GM23338 (cell line): ENCODE measurements at regions not wholly inside any gene's neighbourhood (a gene's known extent, or its start where the extent isn't known, plus 50 kb on each side); places are given as distances from the start of the nearest gene placed in this dataset.

Source experiments
- ATAC-seq: fragments of 200-7000 bp; cut with Tn5 transposase; 3 replicates; pipeline ENCODE4 v1.9.1; 2020
- DNase-seq: peaks from one replicate; pipeline ENCODE4 v3.0.0-alpha.2; 2015; ENCODE audit warnings: low spot score
- H2AFZ ChIP-seq: fragments of 200-600 bp; sonication (generic); 2 replicates; pipeline ENCODE4 v1.8.0; 2016; ENCODE audit warnings: antibody characterized with exemption, mild to moderate bottlenecking, moderate library complexity
- H3F3A ChIP-seq: fragments of 200-600 bp; sonication (generic); replicated peaks from 2 replicates; pipeline ENCODE4 v1.8.0; 2017; ENCODE audit warnings: antibody characterized with exemption, mixed run types, low read depth
- H3K27ac ChIP-seq: fragments of 200-600 bp; sonication (generic); 2 replicates; pipeline ENCODE4 v1.6.1; 2016; ENCODE audit warnings: low read depth
- H3K27me3 ChIP-seq: fragments of 200-600 bp; sonication (generic); 2 replicates; pipeline ENCODE4 v1.8.0; 2016; ENCODE audit warnings: mild to moderate bottlenecking, mixed run types, moderate library complexity; ENCODE audit not compliant: insufficient read depth
- H3K36me3 ChIP-seq: fragments of 200-600 bp; sonication (generic); 2 replicates; pipeline ENCODE4 v1.8.0; 2016; ENCODE audit warnings: mild to moderate bottlenecking; ENCODE audit not compliant: insufficient read depth
- H3K4me1 ChIP-seq: fragments of 200-600 bp; sonication (generic); 2 replicates; pipeline ENCODE4 v1.8.0; 2016; ENCODE audit warnings: mild to moderate bottlenecking, moderate library complexity; ENCODE audit not compliant: insufficient read depth
- H3K4me2 ChIP-seq: fragments of 200-600 bp; sonication (generic); 2 replicates; pipeline ENCODE4 v1.7.1; 2017; ENCODE audit warnings: mixed run types
- H3K4me3 ChIP-seq: fragments of 200-600 bp; sonication (generic); 2 replicates; pipeline ENCODE4 v1.6.1; 2016; ENCODE audit warnings: mixed run types
- H3K79me2 ChIP-seq: fragments of 200-600 bp; sonication (generic); replicated peaks from 2 replicates; pipeline ENCODE4 v1.8.0; 2017; ENCODE audit warnings: mild to moderate bottlenecking; ENCODE audit not compliant: insufficient read depth
- H3K9me2 ChIP-seq: fragments of 200-600 bp; sonication (generic); 2 replicates; pipeline ENCODE4 v1.8.0; 2017; ENCODE audit not compliant: insufficient read depth
- H4K20me1 ChIP-seq: fragments of 200-600 bp; sonication (generic); replicated peaks from 2 replicates; pipeline ENCODE4 v1.8.0; 2017; ENCODE audit warnings: mild to moderate bottlenecking; ENCODE audit not compliant: insufficient read depth
- H3K27ac Mint-ChIP-seq: 2 replicates; pipeline ENCODE4 v1.8.0; 2020; ENCODE audit warnings: inconsistent platforms, mild to moderate bottlenecking, moderate library complexity, mixed read lengths
- H3K27me3 Mint-ChIP-seq: 3 replicates; pipeline ENCODE4 v1.8.0; 2022; ENCODE audit warnings: low read depth, mild to moderate bottlenecking, moderate library complexity, mixed read lengths, inconsistent platforms; ENCODE audit not compliant: insufficient read depth, poor library complexity
- H3K36me3 Mint-ChIP-seq: 3 replicates; pipeline ENCODE4 v1.8.0; 2021; ENCODE audit warnings: low read depth, mild to moderate bottlenecking, inconsistent platforms, moderate library complexity, mixed read lengths
- H3K4me1 Mint-ChIP-seq: 3 replicates; pipeline ENCODE4 v1.8.0; 2020; ENCODE audit warnings: mild to moderate bottlenecking, inconsistent platforms, mixed read lengths
- H3K4me3 Mint-ChIP-seq: 3 replicates; pipeline ENCODE4 v1.8.0; 2021; ENCODE audit warnings: moderate library complexity, mild to moderate bottlenecking, inconsistent platforms, mixed read lengths
- H3K9me3 Mint-ChIP-seq: 3 replicates; pipeline ENCODE4 v1.8.0; 2020; ENCODE audit warnings: moderate library complexity, mild to moderate bottlenecking, inconsistent platforms, mixed read lengths
- CREB1 ChIP-seq: fragments of 250-450 bp; sonication (Bioruptor Pico); IDR thresholded peaks from 2 replicates; pipeline ENCODE4 v1.5.0; 2020; ENCODE audit warnings: low read depth, mild to moderate bottlenecking, moderate library complexity
- CTCF ChIP-seq, 2 experiments: fragments of 200-600 bp in 1 of 2; sonication (generic) in 1 of 2; conservative IDR thresholded peaks; 2 replicates each; pipeline versions ENCODE4 v1.5.1 to v1.6.1; 2016 to 2017; ENCODE audit warnings: antibody characterized with exemption in 2 of 2, low read depth in 2 of 2, mild to moderate bottlenecking in 2 of 2, moderate library complexity in 1 of 2
- ETS1 ChIP-seq: IDR thresholded peaks from 2 replicates; pipeline ENCODE4 v1.6.1; 2016; ENCODE audit warnings: antibody characterized with exemption
- JUNB ChIP-seq: IDR thresholded peaks from one replicate; pipeline ENCODE4 v1.6.1; 2016; ENCODE audit warnings: antibody characterized with exemption; ENCODE audit not compliant: unreplicated experiment
- ZNF114 ChIP-seq: fragments of 250-450 bp; sonication (Bioruptor Pico); IDR thresholded peaks from 2 replicates; pipeline ENCODE4 v1.5.0; 2020; ENCODE audit warnings: mild to moderate bottlenecking, moderate library complexity
- TF ChIP-seq, protein P1 (sequence below): fragments of 250-450 bp; sonication (Bioruptor Pico); IDR thresholded peaks from 2 replicates; pipeline ENCODE4 v1.5.0; 2020; ENCODE audit warnings: mild to moderate bottlenecking, moderate library complexity

GRCh38 chr1:193807208-193807607 is 620.8 kb upstream of the B3GALT2 start:
- no peaks in the 10 kb centered on the region for H4K20me1 ChIP-seq
- H3K36me3 ChIP-seq: no peaks in the 10 kb centered on the region
- H3K9me2 ChIP-seq: 0 out of 2 replicates have a peak, but pooled peaks cover 15% of the 10 kb centered on the region
- no peaks in the 10 kb centered on the region for H3K36me3 Mint-ChIP-seq
- no peak overlapping the region for H3K4me3 ChIP-seq
- H3K4me2 ChIP-seq: no peak overlapping the region
- peaks cover 2% of the 10 kb centered on the region for H3K27me3 Mint-ChIP-seq
- no peak overlapping the region for H3K27ac ChIP-seq
- no peaks in the 10 kb centered on the region for H3F3A ChIP-seq
- DNase-seq: no peak
- H3K4me3 Mint-ChIP-seq: no peak overlapping the region
- H3K9me3 Mint-ChIP-seq: 0 out of 3 replicates have a peak, but pooled peaks cover 2% of the 10 kb centered on the region
- no peaks in the 10 kb centered on the region for H3K4me1 ChIP-seq
- no peak overlapping the region for H3K27ac Mint-ChIP-seq
- H2AFZ ChIP-seq: no peak overlapping the region
- H3K4me1 Mint-ChIP-seq: no peaks in the 10 kb centered on the region
- TF ChIP-seq JUNB: no peak
- TF ChIP-seq, protein P1, sequence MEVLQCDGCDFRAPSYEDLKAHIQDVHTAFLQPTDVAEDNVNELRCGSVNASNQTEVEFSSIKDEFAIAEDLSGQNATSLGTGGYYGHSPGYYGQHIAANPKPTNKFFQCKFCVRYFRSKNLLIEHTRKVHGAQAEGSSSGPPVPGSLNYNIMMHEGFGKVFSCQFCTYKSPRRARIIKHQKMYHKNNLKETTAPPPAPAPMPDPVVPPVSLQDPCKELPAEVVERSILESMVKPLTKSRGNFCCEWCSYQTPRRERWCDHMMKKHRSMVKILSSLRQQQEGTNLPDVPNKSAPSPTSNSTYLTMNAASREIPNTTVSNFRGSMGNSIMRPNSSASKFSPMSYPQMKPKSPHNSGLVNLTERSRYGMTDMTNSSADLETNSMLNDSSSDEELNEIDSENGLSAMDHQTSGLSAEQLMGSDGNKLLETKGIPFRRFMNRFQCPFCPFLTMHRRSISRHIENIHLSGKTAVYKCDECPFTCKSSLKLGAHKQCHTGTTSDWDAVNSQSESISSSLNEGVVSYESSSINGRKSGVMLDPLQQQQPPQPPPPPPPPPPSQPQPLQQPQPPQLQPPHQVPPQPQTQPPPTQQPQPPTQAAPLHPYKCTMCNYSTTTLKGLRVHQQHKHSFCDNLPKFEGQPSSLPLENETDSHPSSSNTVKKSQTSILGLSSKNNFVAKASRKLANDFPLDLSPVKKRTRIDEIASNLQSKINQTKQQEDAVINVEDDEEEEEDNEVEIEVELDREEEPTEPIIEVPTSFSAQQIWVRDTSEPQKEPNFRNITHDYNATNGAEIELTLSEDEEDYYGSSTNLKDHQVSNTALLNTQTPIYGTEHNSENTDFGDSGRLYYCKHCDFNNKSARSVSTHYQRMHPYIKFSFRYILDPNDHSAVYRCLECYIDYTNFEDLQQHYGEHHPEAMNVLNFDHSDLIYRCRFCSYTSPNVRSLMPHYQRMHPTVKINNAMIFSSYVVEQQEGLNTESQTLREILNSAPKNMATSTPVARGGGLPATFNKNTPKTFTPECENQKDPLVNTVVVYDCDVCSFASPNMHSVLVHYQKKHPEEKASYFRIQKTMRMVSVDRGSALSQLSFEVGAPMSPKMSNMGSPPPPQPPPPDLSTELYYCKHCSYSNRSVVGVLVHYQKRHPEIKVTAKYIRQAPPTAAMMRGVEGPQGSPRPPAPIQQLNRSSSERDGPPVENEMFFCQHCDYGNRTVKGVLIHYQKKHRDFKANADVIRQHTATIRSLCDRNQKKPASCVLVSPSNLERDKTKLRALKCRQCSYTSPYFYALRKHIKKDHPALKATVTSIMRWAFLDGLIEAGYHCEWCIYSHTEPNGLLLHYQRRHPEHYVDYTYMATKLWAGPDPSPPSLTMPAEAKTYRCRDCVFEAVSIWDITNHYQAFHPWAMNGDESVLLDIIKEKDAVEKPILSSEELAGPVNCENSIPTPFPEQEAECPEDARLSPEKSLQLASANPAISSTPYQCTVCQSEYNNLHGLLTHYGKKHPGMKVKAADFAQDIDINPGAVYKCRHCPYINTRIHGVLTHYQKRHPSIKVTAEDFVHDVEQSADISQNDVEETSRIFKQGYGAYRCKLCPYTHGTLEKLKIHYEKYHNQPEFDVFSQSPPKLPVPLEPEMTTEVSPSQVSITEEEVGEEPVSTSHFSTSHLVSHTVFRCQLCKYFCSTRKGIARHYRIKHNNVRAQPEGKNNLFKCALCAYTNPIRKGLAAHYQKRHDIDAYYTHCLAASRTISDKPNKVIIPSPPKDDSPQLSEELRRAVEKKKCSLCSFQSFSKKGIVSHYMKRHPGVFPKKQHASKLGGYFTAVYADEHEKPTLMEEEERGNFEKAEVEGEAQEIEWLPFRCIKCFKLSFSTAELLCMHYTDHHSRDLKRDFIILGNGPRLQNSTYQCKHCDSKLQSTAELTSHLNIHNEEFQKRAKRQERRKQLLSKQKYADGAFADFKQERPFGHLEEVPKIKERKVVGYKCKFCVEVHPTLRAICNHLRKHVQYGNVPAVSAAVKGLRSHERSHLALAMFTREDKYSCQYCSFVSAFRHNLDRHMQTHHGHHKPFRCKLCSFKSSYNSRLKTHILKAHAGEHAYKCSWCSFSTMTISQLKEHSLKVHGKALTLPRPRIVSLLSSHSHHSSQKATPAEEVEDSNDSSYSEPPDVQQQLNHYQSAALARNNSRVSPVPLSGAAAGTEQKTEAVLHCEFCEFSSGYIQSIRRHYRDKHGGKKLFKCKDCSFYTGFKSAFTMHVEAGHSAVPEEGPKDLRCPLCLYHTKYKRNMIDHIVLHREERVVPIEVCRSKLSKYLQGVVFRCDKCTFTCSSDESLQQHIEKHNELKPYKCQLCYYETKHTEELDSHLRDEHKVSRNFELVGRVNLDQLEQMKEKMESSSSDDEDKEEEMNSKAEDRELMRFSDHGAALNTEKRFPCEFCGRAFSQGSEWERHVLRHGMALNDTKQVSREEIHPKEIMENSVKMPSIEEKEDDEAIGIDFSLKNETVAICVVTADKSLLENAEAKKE (CRISPR knock-in tag): no peak
- no peak for TF ChIP-seq CTCF (conservative IDR thresholded peaks at IDR 0.05; ENCODE audit: low read depth in 2 of 2)
- no peak for TF ChIP-seq CREB1 (CRISPR knock-in tag)
- no peak for TF ChIP-seq ZNF114 (CRISPR knock-in tag)
- no peak for TF ChIP-seq ETS1
- H3K79me2 ChIP-seq: no peaks in the 10 kb centered on the region
- no peak for ATAC-seq
- no peaks in the 10 kb centered on the region for H3K27me3 ChIP-seq
